A673 (cell line): ENCODE measurements at regions not wholly inside any gene's neighbourhood (a gene's known extent, or its start where the extent isn't known, plus 50 kb on each side); places are given as distances from the start of the nearest gene placed in this dataset.

ENCODE experiments used
- BruUV-seq: library from RNA; stranded (reverse); fragments of 400-500 nt; replicated peaks from 2 replicates; lab custom pipeline; 2021; lab: Mats Ljungman, UMichigan
- CTCF ChIA-PET: fragments of 300-600 bp; sonication (Branson Sonifier 250); formaldehyde crosslinking; loops from one replicate; lab custom pipeline; 2022; ENCODE audit warnings: antibody characterized with exemption; lab: Charles Lee
- POLR2A ChIA-PET: fragments of 300-600 bp; sonication (Branson Sonifier 250); formaldehyde crosslinking; loops from one replicate; lab custom pipeline; 2022; ENCODE audit warnings: antibody characterized with exemption; ENCODE audit not compliant: low non-redundant PET; lab: Charles Lee
- DNase-seq: peaks from one replicate; pipeline ENCODE4 v3.0.0-alpha.2; 2015; ENCODE audit warnings: low spot score
- H3K27ac ChIP-seq: fragments of 200-600 bp; sonication (generic); 2 replicates; pipeline ENCODE4 v1.5.1; 2016; ENCODE audit warnings: mixed run types, low read depth, mild to moderate bottlenecking, mixed read lengths, antibody characterized with exemption, low read length; ENCODE audit not compliant: poor library complexity, severe bottlenecking
- H3K27me3 ChIP-seq: fragments of 200-600 bp; sonication (generic); replicated peaks from 2 replicates; pipeline ENCODE4 v1.6.1; 2017; ENCODE audit warnings: mixed run types, low read depth, mild to moderate bottlenecking, mixed read lengths, antibody characterized with exemption, low read length; ENCODE audit not compliant: insufficient read depth, poor library complexity
- H3K36me3 ChIP-seq: fragments of 200-600 bp; sonication (generic); 2 replicates; pipeline ENCODE4 v1.6.1; 2016; ENCODE audit warnings: mixed run types, mild to moderate bottlenecking, mixed read lengths, antibody characterized with exemption, low read length; ENCODE audit not compliant: insufficient read depth, poor library complexity, severe bottlenecking
- H3K4me1 ChIP-seq: fragments of 200-600 bp; sonication (generic); 2 replicates; pipeline ENCODE4 v1.6.1; 2017; ENCODE audit warnings: mixed run types, mild to moderate bottlenecking, mixed read lengths, antibody characterized with exemption, low read length; ENCODE audit not compliant: insufficient read depth, poor library complexity, severe bottlenecking
- H3K4me3 ChIP-seq: fragments of 200-600 bp; sonication (generic); 2 replicates; pipeline ENCODE4 v1.5.1; 2016; ENCODE audit warnings: low read depth, mixed run types, mild to moderate bottlenecking, mixed read lengths, low read length; ENCODE audit not compliant: poor library complexity, severe bottlenecking
- H3K9me3 ChIP-seq: fragments of 200-600 bp; sonication (generic); 2 replicates; pipeline ENCODE4 v1.6.1; 2016; ENCODE audit warnings: mixed run types, low read depth, mild to moderate bottlenecking, mixed read lengths, antibody characterized with exemption, low read length; ENCODE audit not compliant: poor library complexity, severe bottlenecking
- EZH2 ChIP-seq: fragments of 200-600 bp; sonication (generic); IDR thresholded peaks from 2 replicates; pipeline ENCODE4 v1.6.1; 2017; ENCODE audit warnings: borderline replicate concordance, low read depth, mild to moderate bottlenecking, mixed read lengths, antibody characterized with exemption, low read length; ENCODE audit not compliant: poor library complexity, severe bottlenecking
- intact Hi-C: fragments of 100-400 bp; cut with micrococcal nuclease; formaldehyde crosslinking; loops from one replicate; pipeline ENCODE4 v1.10.0; 2022; ENCODE audit not compliant: unreplicated experiment
- TF ChIP-seq, protein P1 (sequence below): fragments of 300-800, 200-600 bp; sonication (generic); conservative IDR thresholded peaks from 2 replicates; pipeline ENCODE4 v1.5.1; 2017; ENCODE audit warnings: low read depth, mild to moderate bottlenecking, antibody characterized with exemption, low read length, moderate library complexity, mixed read lengths

DNA sequence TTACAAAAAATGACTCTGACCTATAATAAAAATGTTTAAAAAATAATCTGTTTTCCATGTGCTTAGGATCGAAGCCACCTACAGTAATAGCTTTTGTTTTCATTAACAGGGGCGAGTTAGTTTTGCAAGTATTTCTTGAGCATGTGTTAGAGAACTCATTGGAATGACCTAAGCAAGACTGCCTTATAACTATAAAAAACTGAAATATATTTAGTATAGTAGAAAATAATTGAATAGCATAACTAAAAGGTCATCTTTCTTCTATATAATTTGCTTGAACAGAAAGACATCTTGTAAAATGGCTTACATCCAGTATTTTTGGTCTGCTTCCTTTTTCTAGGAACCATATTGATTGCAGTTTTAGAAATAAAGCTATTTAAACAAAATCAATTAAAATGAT is 241.5 kb upstream of the NRIP1 start:
- POLR2A ChIA-PET = no interaction called here
- BruUV-seq = no TSS peak
- TF ChIP-seq EZH2 = no peak
- TF ChIP-seq, protein P1, sequence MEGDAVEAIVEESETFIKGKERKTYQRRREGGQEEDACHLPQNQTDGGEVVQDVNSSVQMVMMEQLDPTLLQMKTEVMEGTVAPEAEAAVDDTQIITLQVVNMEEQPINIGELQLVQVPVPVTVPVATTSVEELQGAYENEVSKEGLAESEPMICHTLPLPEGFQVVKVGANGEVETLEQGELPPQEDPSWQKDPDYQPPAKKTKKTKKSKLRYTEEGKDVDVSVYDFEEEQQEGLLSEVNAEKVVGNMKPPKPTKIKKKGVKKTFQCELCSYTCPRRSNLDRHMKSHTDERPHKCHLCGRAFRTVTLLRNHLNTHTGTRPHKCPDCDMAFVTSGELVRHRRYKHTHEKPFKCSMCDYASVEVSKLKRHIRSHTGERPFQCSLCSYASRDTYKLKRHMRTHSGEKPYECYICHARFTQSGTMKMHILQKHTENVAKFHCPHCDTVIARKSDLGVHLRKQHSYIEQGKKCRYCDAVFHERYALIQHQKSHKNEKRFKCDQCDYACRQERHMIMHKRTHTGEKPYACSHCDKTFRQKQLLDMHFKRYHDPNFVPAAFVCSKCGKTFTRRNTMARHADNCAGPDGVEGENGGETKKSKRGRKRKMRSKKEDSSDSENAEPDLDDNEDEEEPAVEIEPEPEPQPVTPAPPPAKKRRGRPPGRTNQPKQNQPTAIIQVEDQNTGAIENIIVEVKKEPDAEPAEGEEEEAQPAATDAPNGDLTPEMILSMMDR = no peak
- no peaks in the 10 kb centered on the region for H3K36me3 ChIP-seq
- H3K4me3 ChIP-seq = no peak overlapping the region
- no peak overlapping the region for H3K27ac ChIP-seq
- no peaks in the 10 kb centered on the region for H3K9me3 ChIP-seq
- no peak for DNase-seq
- H3K27me3 ChIP-seq = no peaks in the 10 kb centered on the region
- intact Hi-C loops = no loop called here
- H3K4me1 ChIP-seq = no peaks in the 10 kb centered on the region
- CTCF ChIA-PET = no interaction called here

DNA sequence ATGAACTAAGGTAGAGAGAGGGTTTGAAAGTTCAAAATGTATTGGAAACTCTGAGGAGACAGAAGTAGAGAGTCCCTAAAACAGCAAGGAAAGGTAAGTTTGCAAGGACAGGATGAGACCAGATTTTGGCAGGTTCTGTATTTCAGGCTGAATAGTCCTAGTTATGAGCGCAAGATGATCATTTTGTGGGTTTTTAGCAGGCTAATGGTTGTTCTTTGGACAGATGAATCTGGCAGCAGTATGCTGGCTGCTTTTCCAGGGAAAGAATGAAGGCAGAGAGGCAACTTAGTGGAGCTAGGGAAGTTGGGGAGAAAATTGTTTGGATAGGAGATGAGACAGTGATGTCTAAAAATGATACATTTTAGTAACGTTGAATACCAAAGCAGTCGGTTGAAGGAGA is 243.5 kb upstream of the NRIP1 start:
- no peaks in the 10 kb centered on the region for H3K36me3 ChIP-seq
- POLR2A ChIA-PET = no interaction called here
- intact Hi-C loops = no loop called here
- H3K9me3 ChIP-seq = no peaks in the 10 kb centered on the region
- no peaks in the 10 kb centered on the region for H3K27me3 ChIP-seq
- H3K4me3 ChIP-seq = no peak overlapping the region
- CTCF ChIA-PET = no interaction called here
- H3K27ac ChIP-seq = no peak overlapping the region
- DNase-seq = no peak
- no peak for TF ChIP-seq EZH2
- TF ChIP-seq, protein P1 = no peak
- BruUV-seq = no TSS peak
- H3K4me1 ChIP-seq = no peaks in the 10 kb centered on the region

DNA sequence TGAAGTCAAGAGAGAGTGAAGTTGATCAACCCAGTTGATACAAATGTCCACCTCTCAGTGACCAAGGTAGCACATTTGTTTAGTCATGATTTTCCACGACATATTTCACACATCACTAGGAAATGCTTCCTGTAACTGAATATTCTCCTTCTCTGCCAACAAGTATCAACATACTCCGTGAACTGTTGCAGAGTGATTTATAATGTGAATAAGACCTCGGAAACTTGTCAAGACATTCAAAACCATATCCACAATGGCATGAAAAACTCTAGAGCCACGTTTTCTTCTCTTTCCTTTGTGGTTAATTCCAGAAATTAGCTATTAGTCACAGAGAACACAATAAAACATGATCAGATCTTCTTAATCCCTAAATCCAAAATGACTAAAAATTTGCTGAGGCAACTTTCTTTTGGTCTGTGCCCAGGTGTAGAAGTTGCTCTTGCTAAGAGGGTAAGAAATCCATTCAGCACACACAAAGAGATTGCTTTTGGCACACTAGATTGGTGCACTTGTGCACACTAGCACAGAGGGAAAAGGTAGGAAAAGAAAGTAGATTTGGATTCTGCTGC is 244.3 kb upstream of the NRIP1 start:
- Histone ChIP-seq H3K4me1 (no peaks in the 10 kb centered on the region), H3K9me3 (no peaks in the 10 kb centered on the region), H3K27ac (no peak overlapping the region), H3K4me3 (no peak overlapping the region), H3K27me3 (no peaks in the 10 kb centered on the region), H3K36me3 (no peaks in the 10 kb centered on the region)
- CTCF ChIA-PET = no interaction called here
- TF ChIP-seq EZH2 = no peak
- TF ChIP-seq, protein P1 = no peak
- intact Hi-C loops = no loop called here
- no peak for DNase-seq
- POLR2A ChIA-PET = no interaction called here
- no TSS peak for BruUV-seq
